ENCODE measurements at regions not wholly inside any gene's neighbourhood (a gene's known extent, or its start where the extent isn't known, plus 50 kb on each side); places are given as distances from the start of the nearest gene placed in this dataset.

- TF ChIP-seq EP300 (IDR thresholded peaks at IDR 0.05) = no peak
- no peak for TF ChIP-seq CTCF (IDR thresholded peaks at IDR 0.05)
- no peak for TF ChIP-seq POLR2A (IDR thresholded peaks at IDR 0.05)
- no peak for TF ChIP-seq POLR2AphosphoS5 (IDR thresholded peaks at IDR 0.05)
These were observed 56.3 kb upstream of the LAMA2 start for GRCh38 chr6:128826606-128827005.
